SJSA1 (cell line): ENCODE measurements at regions not wholly inside any gene's neighbourhood (a gene's known extent, or its start where the extent isn't known, plus 50 kb on each side); places are given as distances from the start of the nearest gene placed in this dataset.
"Not testable (repeated sequence)": the region's sequence is repeated elsewhere in the genome, so short reads cannot be mapped to it uniquely, and the experiment has no call there.

Source experiments
- DNase-seq, 2 experiments: peaks; one replicate each; pipeline ENCODE4 v3.0.0-alpha.2; 2015 to 2020; ENCODE audit warnings: low spot score in 2 of 2, low read depth in 1 of 2
- H3K27ac ChIP-seq: fragments of 250-450 bp; sonication (Bioruptor Pico); 2 replicates; pipeline ENCODE4 v1.5.1; 2020; ENCODE audit warnings: mild to moderate bottlenecking, moderate library complexity
- H3K27me3 ChIP-seq: fragments of 250-450 bp; sonication (Bioruptor Pico); replicated peaks from 2 replicates; pipeline ENCODE4 v1.5.1; 2020; ENCODE audit warnings: mild to moderate bottlenecking, moderate library complexity
- H3K36me3 ChIP-seq: fragments of 250-450 bp; sonication (Bioruptor Pico); 2 replicates; pipeline ENCODE4 v1.5.1; 2020; ENCODE audit warnings: mild to moderate bottlenecking
- H3K4me1 ChIP-seq: fragments of 250-450 bp; sonication (Bioruptor Pico); replicated peaks from 2 replicates; pipeline ENCODE4 v1.6.1; 2021; ENCODE audit warnings: mild to moderate bottlenecking
- H3K4me3 ChIP-seq: fragments of 250-450 bp; sonication (Bioruptor Pico); 2 replicates; pipeline ENCODE4 v1.5.1; 2020; ENCODE audit warnings: mild to moderate bottlenecking
- H3K9me3 ChIP-seq: fragments of 250-450 bp; sonication (Bioruptor Pico); replicated peaks from 2 replicates; pipeline ENCODE4 v1.5.1; 2020; ENCODE audit warnings: mild to moderate bottlenecking

- Histone ChIP-seq H3K4me3 (no peak overlapping the region), H3K27me3 (no peaks in the 10 kb centered on the region), H3K4me1 (no peaks in the 10 kb centered on the region), H3K36me3 (no peaks in the 10 kb centered on the region), H3K27ac (no peak overlapping the region), H3K9me3 (no peaks in the 10 kb centered on the region)
- DNase-seq: no peak
Observed at GRCh38 chr9:135173066-135173465, 85.6 kb downstream of the OLFM1 start.

GRCh38 chr9:135174248-135174647 lies 86.8 kb downstream of the OLFM1 start:
- H3K4me1 ChIP-seq: no peaks in the 10 kb centered on the region
- no peak for DNase-seq
- H3K9me3 ChIP-seq: no peaks in the 10 kb centered on the region
- no peak overlapping the region for H3K4me3 ChIP-seq
- no peaks in the 10 kb centered on the region for H3K36me3 ChIP-seq
- H3K27me3 ChIP-seq: no peaks in the 10 kb centered on the region
- H3K27ac ChIP-seq: no peak overlapping the region

GRCh38 chr9:135174981-135175380 lies 87.5 kb downstream of the OLFM1 start:
- Histone ChIP-seq H3K36me3 (no peaks in the 10 kb centered on the region), H3K9me3 (no peaks in the 10 kb centered on the region), H3K4me1 (no peaks in the 10 kb centered on the region)

GRCh38 chr9:135176284-135176683 lies 88.8 kb downstream of the OLFM1 start:
- DNase-seq: no peak
- no peaks in the 10 kb centered on the region for H3K27me3 ChIP-seq
- H3K27ac ChIP-seq: no peak overlapping the region
- no peaks in the 10 kb centered on the region for H3K9me3 ChIP-seq
- no peak overlapping the region for H3K4me3 ChIP-seq
- no peaks in the 10 kb centered on the region for H3K4me1 ChIP-seq
- H3K36me3 ChIP-seq: no peaks in the 10 kb centered on the region

More at GRCh38 chr9:135174981-135175380, 87.5 kb downstream of the OLFM1 start:
- H3K4me3 ChIP-seq: no peak overlapping the region
- no peak for DNase-seq
- no peak overlapping the region for H3K27ac ChIP-seq
- H3K27me3 ChIP-seq: no peaks in the 10 kb centered on the region

- H3K27ac ChIP-seq, H3K27me3 ChIP-seq, H3K4me3 ChIP-seq, H3K9me3 ChIP-seq, DNase-seq, H3K4me1 ChIP-seq, H3K36me3 ChIP-seq: not testable (repeated sequence)
Observed at GRCh38 chr9:135177562-135177961, 90.1 kb downstream of the OLFM1 start.

- H3K36me3 ChIP-seq: no peaks in the 10 kb centered on the region
- no peak overlapping the region for H3K27ac ChIP-seq
- no peaks in the 10 kb centered on the region for H3K9me3 ChIP-seq
- no peaks in the 10 kb centered on the region for H3K27me3 ChIP-seq
- H3K4me1 ChIP-seq: no peaks in the 10 kb centered on the region
- no peak for DNase-seq
- no peak overlapping the region for H3K4me3 ChIP-seq
Observed at GRCh38 chr9:135178498-135178897, 91.0 kb downstream of the OLFM1 start.

GRCh38 chr9:135179041-135179440 lies 91.6 kb downstream of the OLFM1 start:
- DNase-seq: no peak
- no peaks in the 10 kb centered on the region for H3K27me3 ChIP-seq
- H3K27ac ChIP-seq: no peak overlapping the region
- H3K4me1 ChIP-seq: no peaks in the 10 kb centered on the region
- no peaks in the 10 kb centered on the region for H3K36me3 ChIP-seq
- H3K4me3 ChIP-seq: no peak overlapping the region
- no peaks in the 10 kb centered on the region for H3K9me3 ChIP-seq

GRCh38 chr9:135179976-135180375 lies 92.5 kb downstream of the OLFM1 start:
- no peaks in the 10 kb centered on the region for H3K36me3 ChIP-seq
- no peak overlapping the region for H3K4me3 ChIP-seq
- H3K27me3 ChIP-seq: no peaks in the 10 kb centered on the region
- DNase-seq: no peak
- H3K27ac ChIP-seq: no peak overlapping the region
- H3K4me1 ChIP-seq: no peaks in the 10 kb centered on the region
- no peaks in the 10 kb centered on the region for H3K9me3 ChIP-seq

GRCh38 chr9:135180586-135180985 lies 93.1 kb downstream of the OLFM1 start:
- Histone ChIP-seq H3K27ac (no peak overlapping the region), H3K27me3 (no peaks in the 10 kb centered on the region), H3K4me3 (no peak overlapping the region)

GRCh38 chr9:135181336-135181735 lies 93.9 kb downstream of the OLFM1 start:
- no peaks in the 10 kb centered on the region for H3K9me3 ChIP-seq
- H3K27me3 ChIP-seq: no peaks in the 10 kb centered on the region
- no peak for DNase-seq
- no peak overlapping the region for H3K4me3 ChIP-seq
- H3K4me1 ChIP-seq: 0 out of 2 replicates have a peak, but pooled peaks cover 1% of the 10 kb centered on the region
- H3K36me3 ChIP-seq: no peaks in the 10 kb centered on the region
- no peak overlapping the region for H3K27ac ChIP-seq

More at GRCh38 chr9:135180586-135180985, 93.1 kb downstream of the OLFM1 start:
- DNase-seq: no peak
- no peaks in the 10 kb centered on the region for H3K9me3 ChIP-seq
- no peaks in the 10 kb centered on the region for H3K36me3 ChIP-seq
- H3K4me1 ChIP-seq: no peaks in the 10 kb centered on the region

- not testable (repeated sequence) for H3K9me3 ChIP-seq, H3K4me1 ChIP-seq, H3K4me3 ChIP-seq, H3K27ac ChIP-seq, H3K27me3 ChIP-seq, DNase-seq, H3K36me3 ChIP-seq
Observed at GRCh38 chr9:135181841-135182240, 94.4 kb downstream of the OLFM1 start.

GRCh38 chr9:135183069-135183468 lies 95.6 kb downstream of the OLFM1 start:
- Histone ChIP-seq H3K27ac (no peak overlapping the region), H3K36me3 (no peaks in the 10 kb centered on the region), H3K4me1 (0 out of 2 replicates have a peak, but pooled peaks cover 6% of the 10 kb centered on the region), H3K27me3 (no peaks in the 10 kb centered on the region), H3K4me3 (no peak overlapping the region), H3K9me3 (no peaks in the 10 kb centered on the region)
- no peak for DNase-seq

- Histone ChIP-seq H3K9me3 (no peaks in the 10 kb centered on the region), H3K4me1 (0 out of 2 replicates have a peak, but pooled peaks cover 6% of the 10 kb centered on the region), H3K27me3 (no peaks in the 10 kb centered on the region), H3K36me3 (no peaks in the 10 kb centered on the region), H3K27ac (no peak overlapping the region), H3K4me3 (no peak overlapping the region)
- DNase-seq: no peak
Observed at GRCh38 chr9:135183528-135184180, 96.2 kb downstream of the OLFM1 start.

- H3K4me1 ChIP-seq: 0 out of 2 replicates have a peak, but pooled peaks cover 6% of the 10 kb centered on the region
- H3K36me3 ChIP-seq: no peaks in the 10 kb centered on the region
- no peaks in the 10 kb centered on the region for H3K9me3 ChIP-seq
- no peak for DNase-seq
- no peak overlapping the region for H3K4me3 ChIP-seq
- H3K27me3 ChIP-seq: no peaks in the 10 kb centered on the region
- H3K27ac ChIP-seq: no peak overlapping the region
Observed at GRCh38 chr9:135184181-135185053, 96.9 kb downstream of the OLFM1 start.
